ENCODE measurements at regions not wholly inside any gene's neighbourhood (a gene's known extent, or its start where the extent isn't known, plus 50 kb on each side); places are given as distances from the start of the nearest gene placed in this dataset.

DNA sequence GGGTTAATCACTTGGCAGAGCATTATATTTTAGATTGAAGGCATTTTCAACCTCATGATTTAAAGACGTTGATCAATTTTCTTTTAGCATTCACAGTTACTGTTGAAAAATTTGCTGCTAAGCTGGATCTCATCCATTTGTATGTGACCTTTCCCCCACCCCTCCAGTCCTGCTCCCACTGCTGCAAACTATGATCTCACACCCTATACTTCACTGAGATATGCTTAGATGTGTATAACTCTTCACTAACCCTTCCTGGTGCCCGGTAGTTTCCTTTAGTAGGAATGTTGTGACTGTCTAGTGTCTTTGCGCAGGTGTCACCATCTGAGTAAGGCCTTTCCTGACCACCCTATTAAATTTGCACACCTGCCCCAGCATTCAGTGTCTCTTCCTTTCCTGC lies 67.0 kb upstream of the C1orf21 start:
- TF ChIP-seq, protein P1, sequence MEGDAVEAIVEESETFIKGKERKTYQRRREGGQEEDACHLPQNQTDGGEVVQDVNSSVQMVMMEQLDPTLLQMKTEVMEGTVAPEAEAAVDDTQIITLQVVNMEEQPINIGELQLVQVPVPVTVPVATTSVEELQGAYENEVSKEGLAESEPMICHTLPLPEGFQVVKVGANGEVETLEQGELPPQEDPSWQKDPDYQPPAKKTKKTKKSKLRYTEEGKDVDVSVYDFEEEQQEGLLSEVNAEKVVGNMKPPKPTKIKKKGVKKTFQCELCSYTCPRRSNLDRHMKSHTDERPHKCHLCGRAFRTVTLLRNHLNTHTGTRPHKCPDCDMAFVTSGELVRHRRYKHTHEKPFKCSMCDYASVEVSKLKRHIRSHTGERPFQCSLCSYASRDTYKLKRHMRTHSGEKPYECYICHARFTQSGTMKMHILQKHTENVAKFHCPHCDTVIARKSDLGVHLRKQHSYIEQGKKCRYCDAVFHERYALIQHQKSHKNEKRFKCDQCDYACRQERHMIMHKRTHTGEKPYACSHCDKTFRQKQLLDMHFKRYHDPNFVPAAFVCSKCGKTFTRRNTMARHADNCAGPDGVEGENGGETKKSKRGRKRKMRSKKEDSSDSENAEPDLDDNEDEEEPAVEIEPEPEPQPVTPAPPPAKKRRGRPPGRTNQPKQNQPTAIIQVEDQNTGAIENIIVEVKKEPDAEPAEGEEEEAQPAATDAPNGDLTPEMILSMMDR (IDR thresholded peaks at IDR 0.05; ENCODE audit: low read depth, low read length, poor library complexity, severe bottlenecking), result no peak
- no peak for TF ChIP-seq EZH2phosphoT487 (IDR thresholded peaks at IDR 0.05; ENCODE audit: borderline replicate concordance, low read length)
- Histone ChIP-seq H3K4me2 (ENCODE audit: low read length) (no peak overlapping the region), H3K4me3 (ENCODE audit: low read length) (no peak overlapping the region), H3K36me3 (ENCODE audit: control insufficient read depth, low read length) (no peaks in the 10 kb centered on the region), H4K20me1 (ENCODE audit: control insufficient read depth, insufficient read depth, low read depth, low read length) (no peaks in the 10 kb centered on the region), H3K9me2 (replicated peaks; ENCODE audit: control insufficient read depth, low read length) (no peaks in the 10 kb centered on the region), H3F3A (ENCODE audit: control insufficient read depth, insufficient read depth) (no peaks in the 10 kb centered on the region), H3K4me1 (ENCODE audit: control insufficient read depth, low read length) (no peaks in the 10 kb centered on the region), H3K27me3 (ENCODE audit: control insufficient read depth, low read length) (no peaks in the 10 kb centered on the region), H3K9me3 (ENCODE audit: control insufficient read depth, insufficient read depth, low read length) (no peaks in the 10 kb centered on the region), H3K79me2 (ENCODE audit: control insufficient read depth, low read length) (no peaks in the 10 kb centered on the region), H3K27ac (ENCODE audit: low read depth, low read length) (no peak overlapping the region)

DNA sequence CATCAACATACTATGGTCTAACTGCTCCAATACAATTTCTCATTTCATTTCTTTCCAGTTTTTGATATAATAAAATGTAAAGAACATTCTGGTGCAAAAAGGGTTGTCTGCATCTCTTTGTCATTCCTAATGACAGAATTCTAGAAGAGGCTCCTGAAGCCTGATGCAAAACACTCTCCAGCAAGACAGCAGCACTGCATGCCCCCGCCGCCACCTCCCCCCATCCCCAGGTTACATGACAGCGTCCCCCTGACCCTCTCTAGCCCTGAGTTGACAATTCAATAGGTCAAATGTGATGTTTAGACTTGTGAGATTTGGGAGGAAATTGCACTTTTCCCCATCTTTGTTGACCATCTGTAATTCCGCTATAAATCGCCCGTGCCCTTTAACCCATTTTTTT lies 64.6 kb upstream of the C1orf21 start:
- H3K27me3 ChIP-seq (ENCODE audit: control insufficient read depth, low read length), result no peaks in the 10 kb centered on the region
- H3K9me3 ChIP-seq (ENCODE audit: control insufficient read depth, insufficient read depth, low read length), result no peaks in the 10 kb centered on the region
- H3K9me2 ChIP-seq (replicated peaks; ENCODE audit: control insufficient read depth, low read length), result no peaks in the 10 kb centered on the region
- no peak overlapping the region for H3K4me3 ChIP-seq (ENCODE audit: low read length)
- no peak overlapping the region for H3K27ac ChIP-seq (ENCODE audit: low read depth, low read length)
- H3K36me3 ChIP-seq (ENCODE audit: control insufficient read depth, low read length), result no peaks in the 10 kb centered on the region
- no peaks in the 10 kb centered on the region for H3F3A ChIP-seq (ENCODE audit: control insufficient read depth, insufficient read depth)
- H3K4me2 ChIP-seq (ENCODE audit: low read length), result no peak overlapping the region
- no peaks in the 10 kb centered on the region for H3K4me1 ChIP-seq (ENCODE audit: control insufficient read depth, low read length)
- H4K20me1 ChIP-seq (ENCODE audit: control insufficient read depth, insufficient read depth, low read depth, low read length), result no peaks in the 10 kb centered on the region
- TF ChIP-seq, protein P1 (IDR thresholded peaks at IDR 0.05; ENCODE audit: low read depth, low read length, poor library complexity, severe bottlenecking), result no peak
- no peak for TF ChIP-seq EZH2phosphoT487 (IDR thresholded peaks at IDR 0.05; ENCODE audit: borderline replicate concordance, low read length)
- H3K79me2 ChIP-seq (ENCODE audit: control insufficient read depth, low read length), result no peaks in the 10 kb centered on the region

DNA sequence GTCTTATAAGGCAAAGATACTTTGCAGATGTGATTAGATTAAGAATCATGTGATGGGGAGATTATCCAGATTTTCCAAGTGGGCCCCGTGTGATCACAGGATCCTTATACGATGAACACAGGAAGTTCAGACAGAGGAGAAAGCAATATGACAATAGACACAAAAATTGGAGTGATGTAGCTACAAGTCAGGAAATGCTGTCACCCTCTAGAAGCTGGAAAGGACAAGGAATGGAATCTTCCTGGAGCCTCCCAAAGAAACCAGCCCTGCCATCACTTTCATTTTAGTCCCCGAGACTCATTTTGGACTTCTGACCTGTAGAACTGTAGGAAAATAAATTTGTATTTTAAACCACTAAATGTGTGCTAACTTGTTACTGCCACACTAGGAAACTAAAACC lies 61.9 kb upstream of the C1orf21 start:
- Histone ChIP-seq H3K4me2 (ENCODE audit: low read length) (no peak overlapping the region), H3K9me3 (ENCODE audit: control insufficient read depth, insufficient read depth, low read length) (no peaks in the 10 kb centered on the region), H3K79me2 (ENCODE audit: control insufficient read depth, low read length) (no peaks in the 10 kb centered on the region), H3K27me3 (ENCODE audit: control insufficient read depth, low read length) (no peaks in the 10 kb centered on the region), H3K27ac (ENCODE audit: low read depth, low read length) (no peak overlapping the region), H3K36me3 (ENCODE audit: control insufficient read depth, low read length) (no peaks in the 10 kb centered on the region), H4K20me1 (ENCODE audit: control insufficient read depth, insufficient read depth, low read depth, low read length) (no peaks in the 10 kb centered on the region), H3K9me2 (replicated peaks; ENCODE audit: control insufficient read depth, low read length) (no peaks in the 10 kb centered on the region), H3K4me1 (ENCODE audit: control insufficient read depth, low read length) (no peaks in the 10 kb centered on the region), H3F3A (ENCODE audit: control insufficient read depth, insufficient read depth) (no peaks in the 10 kb centered on the region), H3K4me3 (ENCODE audit: low read length) (no peak overlapping the region)
- TF ChIP-seq EZH2phosphoT487 (IDR thresholded peaks at IDR 0.05; ENCODE audit: borderline replicate concordance, low read length), result no peak
- TF ChIP-seq, protein P1 (IDR thresholded peaks at IDR 0.05; ENCODE audit: low read depth, low read length, poor library complexity, severe bottlenecking), result no peak

DNA sequence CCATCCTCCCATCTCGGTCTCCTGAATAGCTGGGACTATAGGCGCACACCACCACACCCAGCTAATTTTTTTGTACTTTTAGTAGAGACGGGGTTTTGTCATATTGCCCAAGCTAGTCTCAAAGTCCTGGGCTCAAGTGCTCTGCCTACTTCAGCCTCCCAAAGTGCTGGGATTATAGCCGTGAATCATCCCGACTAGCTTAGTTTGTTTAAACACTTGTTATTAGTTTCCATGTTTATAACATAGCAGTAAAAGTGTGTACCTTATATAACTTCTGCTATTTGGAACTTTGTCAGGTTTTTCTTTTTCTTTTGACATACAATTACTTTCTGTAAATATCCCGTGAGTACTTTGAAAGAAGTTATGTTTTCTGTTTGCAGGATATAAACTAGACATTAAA lies 60.6 kb upstream of the C1orf21 start:
- no peaks in the 10 kb centered on the region for H3K27me3 ChIP-seq (ENCODE audit: control insufficient read depth, low read length)
- H3K4me3 ChIP-seq (ENCODE audit: low read length), result no peak overlapping the region
- H3F3A ChIP-seq (ENCODE audit: control insufficient read depth, insufficient read depth), result no peaks in the 10 kb centered on the region
- no peak overlapping the region for H3K4me2 ChIP-seq (ENCODE audit: low read length)
- TF ChIP-seq EZH2phosphoT487 (IDR thresholded peaks at IDR 0.05; ENCODE audit: borderline replicate concordance, low read length), result no peak
- TF ChIP-seq, protein P1 (IDR thresholded peaks at IDR 0.05; ENCODE audit: low read depth, low read length, poor library complexity, severe bottlenecking), result no peak
- H3K36me3 ChIP-seq (ENCODE audit: control insufficient read depth, low read length), result no peaks in the 10 kb centered on the region
- H3K27ac ChIP-seq (ENCODE audit: low read depth, low read length), result no peak overlapping the region
- no peaks in the 10 kb centered on the region for H3K79me2 ChIP-seq (ENCODE audit: control insufficient read depth, low read length)
- no peaks in the 10 kb centered on the region for H4K20me1 ChIP-seq (ENCODE audit: control insufficient read depth, insufficient read depth, low read depth, low read length)
- H3K9me3 ChIP-seq (ENCODE audit: control insufficient read depth, insufficient read depth, low read length), result no peaks in the 10 kb centered on the region
- H3K9me2 ChIP-seq (replicated peaks; ENCODE audit: control insufficient read depth, low read length), result no peaks in the 10 kb centered on the region
- no peaks in the 10 kb centered on the region for H3K4me1 ChIP-seq (ENCODE audit: control insufficient read depth, low read length)
